Heart right ventricle (tissue), 16 donors: ENCODE measurements at regions not wholly inside any gene's neighbourhood (a gene's known extent, or its start where the extent isn't known, plus 50 kb on each side); places are given as distances from the start of the nearest gene placed in this dataset.

Source experiments
- ATAC-seq, 8 donors: fragments of 200-7000 bp; cut with Tn5 transposase; one replicate each; pipeline ENCODE4 v1.9.1; 2020; ENCODE audit warnings: mild to moderate bottlenecking in 8 of 8, moderate library complexity in 8 of 8, moderate number of reproducible peaks in 1 of 8
- DNase-seq, 2 donors: peaks; one replicate each; pipeline ENCODE4 v3.0.0-alpha.2; 2020
- H3K27ac ChIP-seq, 10 donors: fragments of 200-600 bp; sonication (generic) in 2 of 10; one replicate each; pipeline versions ENCODE4 v1.5.0 to v1.8.0; 2020 to 2022; ENCODE audit warnings: mild to moderate bottlenecking in 3 of 10
- H3K27me3 ChIP-seq, 7 donors: fragments of 200-600 bp; one replicate each; pipeline ENCODE4 v1.8.0; 2021 to 2022; ENCODE audit warnings: mild to moderate bottlenecking in 2 of 7
- H3K36me3 ChIP-seq, 9 donors: fragments of 200-600 bp; sonication (generic) in 1 of 9; one replicate each; pipeline versions ENCODE4 v1.5.0 to v1.8.0; 2020 to 2022; ENCODE audit warnings: mild to moderate bottlenecking in 2 of 9
- H3K4me1 ChIP-seq, 9 donors: fragments of 200-600 bp; sonication (generic) in 1 of 9; one replicate each; pipeline versions ENCODE4 v1.5.0 to v1.8.0; 2020 to 2022; ENCODE audit warnings: mild to moderate bottlenecking in 4 of 9
- H3K4me3 ChIP-seq, 10 donors: fragments of 200-600 bp; sonication (generic) in 2 of 10; one replicate each; pipeline versions ENCODE4 v1.5.0 to v1.8.0; 2020 to 2022; ENCODE audit warnings: mild to moderate bottlenecking in 7 of 10, moderate library complexity in 2 of 10
- H3K9me3 ChIP-seq, 11 donors: fragments of 200-600 bp in 10 of 11; sonication (generic) in 2 of 11; one replicate each; pipeline versions ENCODE4 v1.5.0 to v1.8.0; 2013 to 2022; ENCODE audit warnings: mild to moderate bottlenecking in 2 of 11, control low read depth in 1 of 11, moderate library complexity in 1 of 11
- CTCF ChIP-seq, 9 donors: fragments of 200-600 bp; sonication (generic) in 2 of 9; IDR thresholded peaks; one replicate each; pipeline versions ENCODE4 v1.5.0 to v1.8.0; 2021 to 2022; ENCODE audit warnings: antibody characterized with exemption in 9 of 9, mild to moderate bottlenecking in 5 of 9, moderate library complexity in 1 of 9
- WGBS, 2 donors: extraction: QIAGEN DNeasy Blood & Tissue Kit; methylation state at CpG; one replicate each; pipeline ENCODE4 v1.1.7; 2013; ENCODE audit warnings: inconsistent platforms in 1 of 2; 5-methylcytosine and 5-hydroxymethylcytosine counted together
- intact Hi-C, 10 donors: fragments of 100-400 bp; cut with DNase I; formaldehyde crosslinking; loops; one replicate each; pipeline versions ENCODE4 v1.11.1 to v1.14.2; 2022
- donor health status: Arrhythmogenic right ventricular cardiomyopathy.
- donor health status: ischemic (EF 13 %, LVEDD 7.1; RV severe dilation, severe dysfunction).
- donor health status: healthy with polysubstance abuse.
- donor health status: DM: no; HTN: yes; CAD: no.
- donor health status: DM: no; HTN: no; CAD: no.
- donor health status: ischemic (EF 25% LVEDD 6.9; RV normal size, moderate dysfunction).
- donor health status: ischemic (EF 25% LVEDD 5.7; RV mildly dilated, moderate dysfunction).
- donor health status: healthy.
- donor health status: DM: yes; HTN: yes; CAD: no.
- donor health status: Ischemic cardiomyopathy.
- donor health status: ischemic (EF 35%, LVEDD 5.7; RV mildly dilated, moderate dysfunction).
- donor health status: nonischemic (EF 11% LVEDD 7.7; RV severe dilation, severe dysfunction).
- donor health status: DM: yes; HTN: yes; CAD: no.
- donor health status: PGD.
- donor health status: ischemic (EF 29% LVEDD 5.4; RV normal size, mild dysfunction).
- donor health status: nonischemic (EF 23%, LVEDD 6.1; RV moderate dilation, normal function).

GRCh38 chr5:16229357-16229940 is 49.9 kb upstream of the MARCHF11 start:
- H3K36me3 ChIP-seq: no peaks in the 10 kb centered on the region
- no peak overlapping the region for H3K4me3 ChIP-seq
- TF ChIP-seq CTCF (IDR thresholded peaks at IDR 0.05): no peak
- intact Hi-C loops: no loop called here
- H3K9me3 ChIP-seq: peaks cover 0 to 12% (median 0%) of the 10 kb centered on the region in 11 donors
- 47 to 63% methylated on average over 3 of the region's 3 CpGs for WGBS, 2 donors
- no peak overlapping the region for H3K27ac ChIP-seq
- H3K4me1 ChIP-seq: no peaks in the 10 kb centered on the region
- DNase-seq: no peak
- no peak for ATAC-seq
- H3K27me3 ChIP-seq: no peaks in the 10 kb centered on the region
